ENCODE measurements at regions not wholly inside any gene's neighbourhood (a gene's known extent, or its start where the extent isn't known, plus 50 kb on each side); places are given as distances from the start of the nearest gene placed in this dataset.

- no peak for TF ChIP-seq CTCF (IDR thresholded peaks at IDR 0.05)
- no peak for TF ChIP-seq POLR2AphosphoS5 (IDR thresholded peaks at IDR 0.05)
Measured at GRCh38 chr9:115730396-115730795, 423.2 kb upstream of the PAPPA start.
